H1 (cell line): ENCODE measurements at regions not wholly inside any gene's neighbourhood (a gene's known extent, or its start where the extent isn't known, plus 50 kb on each side); places are given as distances from the start of the nearest gene placed in this dataset.

Source experiments
- CTCF ChIA-PET: fragments of 300-600 bp; sonication (Branson Sonifier 250); formaldehyde crosslinking; loops from one replicate; lab custom pipeline; 2021; ENCODE audit not compliant: partially characterized antibody; lab: Charles Lee
- POLR2A ChIA-PET: fragments of 300-600 bp; sonication (Branson Sonifier 250); formaldehyde crosslinking; loops from one replicate; lab custom pipeline; 2021; ENCODE audit warnings: inconsistent platforms; ENCODE audit not compliant: partially characterized antibody; lab: Charles Lee
- DNase-seq, 2 experiments: peaks; one replicate each; pipeline versions ENCODE4 v3.0.0 to v3.0.0-alpha.2; 2010 to 2022; ENCODE audit warnings: low spot score in 2 of 2, low read depth in 1 of 2, mixed read lengths in 1 of 2
- FAIRE-seq: peaks from 2 replicates; lab custom pipeline; 2011; peaks lifted over from hg19 to GRCh38; lab: Jason Lieb, UNC
- H2AFZ ChIP-seq: 2 replicates; pipeline ENCODE4 v1.8.1; 2012; ENCODE audit warnings: low read length, inconsistent platforms
- H2AK5ac ChIP-seq: 2 replicates; pipeline ENCODE4 v1.6.1; 2013; ENCODE audit warnings: low read depth, low read length
- H2BK120ac ChIP-seq: replicated peaks from 2 replicates; pipeline ENCODE3; 2013; ENCODE audit warnings: low read depth, low read length, inconsistent platforms
- H2BK12ac ChIP-seq: 2 replicates; pipeline ENCODE4 v1.6.1; 2013; ENCODE audit warnings: low read depth, low read length
- H2BK15ac ChIP-seq: 2 replicates; pipeline ENCODE4 v1.6.1; 2013; ENCODE audit warnings: low read length
- H2BK20ac ChIP-seq: 2 replicates; pipeline ENCODE4 v1.6.1; 2013; ENCODE audit warnings: low read length
- H2BK5ac ChIP-seq: 2 replicates; pipeline ENCODE4 v1.6.1; 2013; ENCODE audit warnings: low read depth, low read length
- H3K14ac ChIP-seq: 2 replicates; pipeline ENCODE4 v1.6.1; 2013; ENCODE audit warnings: inconsistent platforms; ENCODE audit not compliant: insufficient read length
- H3K18ac ChIP-seq: 2 replicates; pipeline ENCODE4 v1.6.1; 2013; ENCODE audit warnings: low read length; ENCODE audit errors: extremely low read depth
- H3K23ac ChIP-seq: 2 replicates; pipeline ENCODE4 v1.6.1; 2013; ENCODE audit warnings: inconsistent platforms; ENCODE audit not compliant: insufficient read length
- H3K23me2 ChIP-seq: 2 replicates; pipeline ENCODE4 v1.6.1; 2013; ENCODE audit warnings: low read depth, low read length
- H3K27ac ChIP-seq: 2 replicates; pipeline ENCODE4 v1.6.1; 2011; ENCODE audit warnings: low read depth, low read length, inconsistent platforms
- H3K27me3 ChIP-seq, 4 experiments: replicated peaks in 1 of 4; 1 replicate in 1 of 4; 2 replicates in 3 of 4; pipeline versions ENCODE4 v1.6.1 to v1.8.1; 2011 to 2013; ENCODE audit warnings: low read length in 3 of 4, mild to moderate bottlenecking in 3 of 4, inconsistent platforms in 2 of 4, mixed read lengths in 2 of 4, moderate library complexity in 1 of 4; ENCODE audit not compliant: control insufficient read depth in 3 of 4, insufficient read depth in 3 of 4; ENCODE audit errors: extremely low read depth in 1 of 4
- H3K36me3 ChIP-seq, 4 experiments: 2 replicates each; pipeline versions ENCODE4 v1.6.1 to v1.8.1; 2011 to 2013; ENCODE audit warnings: mild to moderate bottlenecking in 4 of 4, low read length in 3 of 4, moderate library complexity in 2 of 4, control low read depth in 1 of 4, inconsistent platforms in 1 of 4; ENCODE audit not compliant: insufficient read depth in 4 of 4, control insufficient read depth in 2 of 4
- H3K4ac ChIP-seq: replicated peaks from 2 replicates; pipeline ENCODE3; 2013; ENCODE audit warnings: low read length, low read depth, mixed read lengths, inconsistent platforms; ENCODE audit not compliant: insufficient read length
- H3K4me1 ChIP-seq, 4 experiments: replicated peaks in 1 of 4; 1 replicate in 1 of 4; 2 replicates in 3 of 4; pipeline versions ENCODE4 v1.6.1 to v1.8.1; 2011 to 2013; ENCODE audit warnings: low read length in 3 of 4, inconsistent platforms in 2 of 4, mixed read lengths in 1 of 4; ENCODE audit not compliant: insufficient read depth in 4 of 4, control insufficient read depth in 3 of 4
- H3K4me2 ChIP-seq, 2 experiments: 2 replicates each; pipeline versions ENCODE4 v1.6.1 to v1.8.1; 2011 to 2013; ENCODE audit warnings: low read depth in 2 of 2, low read length in 2 of 2, control low read depth in 1 of 2, inconsistent platforms in 1 of 2, mild to moderate bottlenecking in 1 of 2; ENCODE audit not compliant: insufficient read depth in 1 of 2
- H3K4me3 ChIP-seq, 4 experiments: fragments of 200-600, 300-600 bp in 1 of 4; sonication (generic), shearing (Covaris generic), sonication (Bioruptor Twin) in 1 of 4; 2 replicates each; pipeline versions ENCODE4 v1.5.1 to v1.8.1; 2011 to 2016; ENCODE audit warnings: low read length in 4 of 4, low read depth in 3 of 4, control low read depth in 2 of 4, inconsistent platforms in 2 of 4, mild to moderate bottlenecking in 2 of 4, mixed read lengths in 1 of 4, moderate library complexity in 1 of 4; ENCODE audit not compliant: insufficient read depth in 2 of 4; ENCODE audit errors: extremely low read depth in 1 of 4
- H3K56ac ChIP-seq: replicated peaks from 2 replicates; pipeline ENCODE3; 2013; ENCODE audit warnings: low read depth, mild to moderate bottlenecking, mixed read lengths, low read length, inconsistent platforms; ENCODE audit not compliant: insufficient read length
- H3K79me1 ChIP-seq: 2 replicates; pipeline ENCODE4 v1.6.1; 2013; ENCODE audit warnings: low read depth, low read length, control low read depth
- H3K79me2 ChIP-seq, 2 experiments: 2 replicates each; pipeline versions ENCODE4 v1.6.1 to v1.8.1; 2012 to 2013; ENCODE audit warnings: low read length in 2 of 2, mild to moderate bottlenecking in 2 of 2, inconsistent platforms in 1 of 2; ENCODE audit not compliant: insufficient read depth in 2 of 2, control insufficient read depth in 1 of 2
- H3K9ac ChIP-seq, 4 experiments: replicated peaks in 1 of 4; 1 replicate in 1 of 4; 2 replicates in 3 of 4; pipeline versions ENCODE4 v1.6.1 to v1.8.1; 2011 to 2013; ENCODE audit warnings: low read depth in 3 of 4, low read length in 3 of 4, control low read depth in 2 of 4, mild to moderate bottlenecking in 2 of 4, moderate library complexity in 2 of 4, inconsistent platforms in 1 of 4; ENCODE audit errors: extremely low read depth in 1 of 4
- H3K9me3 ChIP-seq, 2 experiments: 2 replicates each; pipeline versions ENCODE4 v1.6.1 to v1.8.1; 2012 to 2013; ENCODE audit warnings: mild to moderate bottlenecking in 2 of 2, moderate library complexity in 2 of 2, control low read depth in 1 of 2, inconsistent platforms in 1 of 2, low read depth in 1 of 2, low read length in 1 of 2, mixed read lengths in 1 of 2; ENCODE audit not compliant: insufficient read depth in 2 of 2
- H4K20me1 ChIP-seq, 2 experiments: replicated peaks in 1 of 2; 2 replicates each; pipeline versions ENCODE3 to v1.8.1; 2011 to 2013; ENCODE audit warnings: inconsistent platforms in 2 of 2, low read length in 2 of 2, mild to moderate bottlenecking in 1 of 2; ENCODE audit not compliant: insufficient read depth in 2 of 2, control insufficient read depth in 1 of 2
- H4K5ac ChIP-seq: 2 replicates; pipeline ENCODE4 v1.6.1; 2013; ENCODE audit warnings: low read length, low read depth, mixed read lengths, inconsistent platforms; ENCODE audit not compliant: insufficient read length
- H4K8ac ChIP-seq: 2 replicates; pipeline ENCODE4 v1.8.0; 2013; ENCODE audit warnings: mild to moderate bottlenecking, moderate library complexity, low read length, inconsistent platforms; ENCODE audit not compliant: insufficient read depth; ENCODE audit errors: extremely low read depth
- H4K91ac ChIP-seq: replicated peaks from 2 replicates; pipeline ENCODE3; 2013; ENCODE audit warnings: low read length, mixed read lengths, inconsistent platforms; ENCODE audit not compliant: insufficient read length
- EZH2 ChIP-seq: fragments of 200-600 bp; sonication (generic); IDR thresholded peaks from 2 replicates; pipeline ENCODE4 v1.7.1; 2012; ENCODE audit warnings: low read depth, mild to moderate bottlenecking, moderate library complexity, low read length, inconsistent platforms; ENCODE audit not compliant: severe bottlenecking
- HDAC6 ChIP-seq: IDR thresholded peaks from one replicate; pipeline ENCODE4 v1.7.1; 2012; ENCODE audit warnings: low read depth, mild to moderate bottlenecking, inconsistent platforms, low read length, moderate library complexity
- KDM5A ChIP-seq: fragments of 200-600 bp; IDR thresholded peaks from 2 replicates; pipeline ENCODE4 v1.7.1; 2012; ENCODE audit warnings: mild to moderate bottlenecking, low read length, inconsistent platforms, mixed read lengths
- NRF1 ChIP-seq: IDR thresholded peaks from 2 replicates; pipeline ENCODE4 v1.6.1; 2011; ENCODE audit warnings: mild to moderate bottlenecking, low read depth, low read length, improper control_type of control experiment
- RAD21 ChIP-seq, 2 experiments: IDR thresholded peaks in 1 of 2; conservative IDR thresholded peaks in 1 of 2; 2 replicates each; pipeline ENCODE4 v1.6.1; 2011; ENCODE audit warnings: low read depth in 2 of 2, low read length in 2 of 2, improper control_type of control experiment in 1 of 2, inconsistent platforms in 1 of 2, mild to moderate bottlenecking in 1 of 2, moderate library complexity in 1 of 2
- RXRA ChIP-seq: IDR thresholded peaks from 2 replicates; pipeline ENCODE4 v1.6.1; 2011; ENCODE audit warnings: low read depth, mild to moderate bottlenecking, low read length, moderate library complexity; ENCODE audit not compliant: insufficient read depth
- SIRT6 ChIP-seq: IDR thresholded peaks from one replicate; pipeline ENCODE4 v1.7.1; 2012; ENCODE audit warnings: low read length, inconsistent platforms
- WGBS, 2 experiments: shearing (Covaris generic) in 1 of 2; methylation state at CpG; one replicate each; pipeline versions ENCODE4 v1.1.6 to v1.1.7; 2013 to 2015; ENCODE audit warnings: low lambda C conversion rate in 2 of 2, mixed read lengths in 2 of 2, inconsistent platforms in 1 of 2, low coverage in 1 of 2, missing lambda C conversion rate in 1 of 2; ENCODE audit not compliant: insufficient replicate concordance in 2 of 2, insufficient coverage in 1 of 2, insufficient read length in 1 of 2; ENCODE audit errors: extremely low coverage in 1 of 2, missing lambda C conversion rate in 1 of 2; 5-methylcytosine and 5-hydroxymethylcytosine counted together
- TF ChIP-seq, protein P1 (sequence below): IDR thresholded peaks from 2 replicates; pipeline ENCODE4 v1.6.1; 2012; ENCODE audit warnings: inconsistent platforms

GRCh38 chr5:142527234-142527633 lies 158.7 kb downstream of the FGF1 start:
- DNase-seq (no peak), FAIRE-seq (no peak)
- H3K79me1 ChIP-seq = no peaks in the 10 kb centered on the region
- H3K36me3 ChIP-seq = no peaks in the 10 kb centered on the region
- no peaks in the 10 kb centered on the region for H3K27me3 ChIP-seq
- no peak overlapping the region for H3K4me2 ChIP-seq
- ChIA-PET POLR2A (interaction anchor here (0.6 to 0.8 kb wide), 2 partner anchors 166 to 202 kb away, joined by 3 to 4 read pairs; no protein-coding TSS in a partner anchor), CTCF (interaction anchor here (1.0 to 1.2 kb wide), 2 partner anchors 16 to 19 kb away, joined by 3 read pairs; no protein-coding TSS in a partner anchor)
- H4K20me1 ChIP-seq = no peaks in the 10 kb centered on the region
- H4K8ac ChIP-seq = no peak overlapping the region
- 100% methylated on average over 1 of the region's 1 CpG; no CpG with 5 or more reads in 1 of the 2 experiments for WGBS, 2 experiments
- H3K9ac ChIP-seq = no peak overlapping the region
- H3K27ac ChIP-seq = no peak overlapping the region
- H4K91ac ChIP-seq = no peak overlapping the region
- H3K56ac ChIP-seq = no peak overlapping the region
- H3K79me2 ChIP-seq = no peaks in the 10 kb centered on the region
- no peak overlapping the region for H3K4ac ChIP-seq
- H4K5ac ChIP-seq = no peak overlapping the region
- no peak overlapping the region for H2BK12ac ChIP-seq
- H2BK20ac ChIP-seq = no peak overlapping the region
- H2BK15ac ChIP-seq = no peak overlapping the region
- H2AK5ac ChIP-seq = no peak overlapping the region
- H2AFZ ChIP-seq = no peak overlapping the region
- no peak overlapping the region for H3K18ac ChIP-seq
- no peaks in the 10 kb centered on the region for H3K23me2 ChIP-seq
- no peak overlapping the region for H3K14ac ChIP-seq
- no peak overlapping the region for H3K23ac ChIP-seq
- no peak overlapping the region for H2BK5ac ChIP-seq
- H3K4me3 ChIP-seq = no peak overlapping the region
- no peaks in the 10 kb centered on the region for H3K4me1 ChIP-seq
- H3K9me3 ChIP-seq = no peaks in the 10 kb centered on the region
- H2BK120ac ChIP-seq = no peak overlapping the region
- TF ChIP-seq SIRT6 = no peak
- TF ChIP-seq RAD21 (IDR thresholded peaks at IDR 0.05 in 1 of 2, conservative IDR thresholded peaks at IDR 0.05 in 1 of 2; ENCODE audit: low read depth in 2 of 2, low read length in 2 of 2) = no peak
- TF ChIP-seq EZH2 = no peak
- TF ChIP-seq KDM5A = no peak
- TF ChIP-seq HDAC6 = no peak
- TF ChIP-seq NRF1 = no peak
- no peak for TF ChIP-seq RXRA
- TF ChIP-seq, protein P1, sequence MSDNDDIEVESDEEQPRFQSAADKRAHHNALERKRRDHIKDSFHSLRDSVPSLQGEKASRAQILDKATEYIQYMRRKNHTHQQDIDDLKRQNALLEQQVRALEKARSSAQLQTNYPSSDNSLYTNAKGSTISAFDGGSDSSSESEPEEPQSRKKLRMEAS = no peak
